HG03045 (cell line): ENCODE measurements at regions not wholly inside any gene's neighbourhood (a gene's known extent, or its start where the extent isn't known, plus 50 kb on each side); places are given as distances from the start of the nearest gene placed in this dataset.
"Not testable (repeated sequence)": the region's sequence is repeated elsewhere in the genome, so short reads cannot be mapped to it uniquely, and the experiment has no call there.

ENCODE experiments used
- ATAC-seq: cut with Tn5 transposase; IDR thresholded peaks from one replicate; pipeline ENCODE4 v1.9.1; 2021; ENCODE audit warnings: mild to moderate bottlenecking, moderate library complexity; ENCODE audit not compliant: unreplicated experiment

GRCh38 chr7:50251765-50252164 is 52.8 kb upstream of the IKZF1 start:
- ATAC-seq, result no peak

GRCh38 chr7:50246551-50246950 is 58.0 kb upstream of the IKZF1 start:
- no peak for ATAC-seq

GRCh38 chr7:50242111-50242510 is 62.4 kb upstream of the IKZF1 start:
- ATAC-seq, result not testable (repeated sequence)

GRCh38 chr7:50240699-50241098 is 63.8 kb upstream of the IKZF1 start:
- not testable (repeated sequence) for ATAC-seq

- ATAC-seq, result no peak
These were observed 74.6 kb upstream of the IKZF1 start for GRCh38 chr7:50229964-50230363.

GRCh38 chr7:50228148-50228547 is 76.4 kb upstream of the IKZF1 start:
- no peak for ATAC-seq

GRCh38 chr7:50227726-50228125 is 76.8 kb upstream of the IKZF1 start:
- ATAC-seq, result no peak

GRCh38 chr7:50226669-50227068 is 77.8 kb upstream of the IKZF1 start:
- ATAC-seq, result no peak

- no peak for ATAC-seq
These were observed 78.4 kb upstream of the IKZF1 start for GRCh38 chr7:50226145-50226544.

- no peak for ATAC-seq
These were observed 83.1 kb upstream of the IKZF1 start for GRCh38 chr7:50221433-50221832.

GRCh38 chr7:50221028-50221427 is 83.5 kb upstream of the IKZF1 start:
- no peak for ATAC-seq

GRCh38 chr7:50220273-50220672 is 84.2 kb upstream of the IKZF1 start:
- ATAC-seq, result no peak

GRCh38 chr7:50217821-50218281 is 86.7 kb upstream of the IKZF1 start:
- no peak for ATAC-seq

GRCh38 chr7:50217401-50217800 is 87.1 kb upstream of the IKZF1 start:
- no peak for ATAC-seq

GRCh38 chr7:50216626-50217025 is 87.9 kb upstream of the IKZF1 start:
- no peak for ATAC-seq

- no peak for ATAC-seq
These were observed 89.7 kb upstream of the IKZF1 start for GRCh38 chr7:50214771-50215170.

GRCh38 chr7:50214126-50214670 is 90.3 kb upstream of the IKZF1 start:
- no peak for ATAC-seq

- no peak for ATAC-seq
These were observed 90.9 kb upstream of the IKZF1 start for GRCh38 chr7:50213622-50214017.

GRCh38 chr7:50212666-50213621 is 91.6 kb upstream of the IKZF1 start:
- no peak for ATAC-seq

- ATAC-seq, result no peak
These were observed 92.5 kb upstream of the IKZF1 start for GRCh38 chr7:50212016-50212325.

GRCh38 chr7:50211130-50212015 is 93.1 kb upstream of the IKZF1 start:
- ATAC-seq, result no peak
